DND-41 (cell line): ENCODE measurements at regions not wholly inside any gene's neighbourhood (a gene's known extent, or its start where the extent isn't known, plus 50 kb on each side); places are given as distances from the start of the nearest gene placed in this dataset.
"Not testable (repeated sequence)": the region's sequence is repeated elsewhere in the genome, so short reads cannot be mapped to it uniquely, and the experiment has no call there.

ENCODE experiments used
- ATAC-seq: fragments of 200-7000 bp; cut with Tn5 transposase; 3 replicates; pipeline ENCODE4 v1.9.1; 2021; ENCODE audit warnings: low read depth; ENCODE audit not compliant: insufficient read depth
- DNase-seq: peaks from one replicate; pipeline ENCODE4 v3.0.0-alpha.2; 2020
- H2AFZ ChIP-seq: 2 replicates; pipeline ENCODE4 v1.6.0; 2012; ENCODE audit warnings: low read depth, low read length
- H3K27ac ChIP-seq: 2 replicates; pipeline ENCODE4 v1.5.1; 2012; ENCODE audit warnings: low read length, inconsistent platforms
- H3K27me3 ChIP-seq: fragments of 200-600 bp; sonication (generic); 2 replicates; pipeline ENCODE4 v1.6.0; 2012; ENCODE audit warnings: low read length, mild to moderate bottlenecking, inconsistent platforms; ENCODE audit not compliant: insufficient read depth, poor library complexity
- H3K36me3 ChIP-seq: 2 replicates; pipeline ENCODE4 v1.5.1; 2012; ENCODE audit warnings: low read length, inconsistent platforms; ENCODE audit not compliant: insufficient read depth
- H3K4me1 ChIP-seq: 2 replicates; pipeline ENCODE4 v1.5.1; 2012; ENCODE audit warnings: mild to moderate bottlenecking, low read length; ENCODE audit not compliant: insufficient read depth
- H3K4me2 ChIP-seq: 2 replicates; pipeline ENCODE4 v1.6.0; 2012; ENCODE audit warnings: mild to moderate bottlenecking, moderate library complexity, low read length, inconsistent platforms; ENCODE audit not compliant: insufficient read depth
- H3K4me3 ChIP-seq, 2 experiments: fragments of 200-600 bp in 1 of 2; shearing (Covaris generic) in 1 of 2; 2 replicates each; pipeline ENCODE4 v1.5.1; 2012 to 2016; ENCODE audit warnings: inconsistent platforms in 2 of 2, low read length in 2 of 2, mild to moderate bottlenecking in 2 of 2, low read depth in 1 of 2, moderate library complexity in 1 of 2
- H3K79me2 ChIP-seq: 2 replicates; pipeline ENCODE4 v1.6.0; 2012; ENCODE audit warnings: low read length, inconsistent platforms; ENCODE audit not compliant: insufficient read depth
- H3K9ac ChIP-seq: 2 replicates; pipeline ENCODE4 v1.6.0; 2012; ENCODE audit warnings: low read depth, mild to moderate bottlenecking, inconsistent platforms, low read length, moderate library complexity
- H3K9me3 ChIP-seq: 2 replicates; pipeline ENCODE4 v1.5.1; 2012; ENCODE audit warnings: low read length, moderate library complexity, mild to moderate bottlenecking, inconsistent platforms; ENCODE audit not compliant: insufficient read depth, severe bottlenecking
- H4K20me1 ChIP-seq: 2 replicates; pipeline ENCODE4 v1.6.0; 2012; ENCODE audit warnings: low read length; ENCODE audit not compliant: insufficient read depth
- EZH2 ChIP-seq: IDR thresholded peaks from 3 replicates; pipeline ENCODE4 v1.6.1; 2012; ENCODE audit warnings: borderline replicate concordance, low read depth, mild to moderate bottlenecking, moderate library complexity, low read length, inconsistent platforms; ENCODE audit not compliant: severe bottlenecking
- TF ChIP-seq, protein P1 (sequence below): IDR thresholded peaks from 2 replicates; pipeline ENCODE4 v1.5.1; 2012; ENCODE audit warnings: borderline replicate concordance, low read length, moderate library complexity, mild to moderate bottlenecking; ENCODE audit not compliant: poor library complexity, severe bottlenecking; ENCODE audit errors: extremely low read depth

DNA sequence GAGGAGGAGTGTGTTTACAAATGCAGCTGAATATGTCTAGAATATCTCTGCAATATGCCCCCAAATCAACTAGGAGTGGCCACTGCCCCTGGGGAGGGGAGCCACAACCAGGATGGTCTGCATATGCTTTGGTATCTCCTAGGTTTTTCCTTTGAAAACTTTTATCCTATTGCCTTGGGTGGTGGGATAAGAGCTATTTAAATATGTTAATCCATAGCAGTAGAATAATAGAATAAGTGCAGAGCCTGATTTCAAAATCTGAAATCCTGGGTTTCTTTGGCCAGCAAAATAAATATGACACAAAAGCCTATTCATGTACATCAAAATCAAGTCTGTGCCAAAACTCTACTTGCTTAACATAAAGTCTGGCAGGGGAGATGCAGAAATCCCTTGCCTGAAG is 79.6 kb upstream of the FGFR2 start:
- H2AFZ ChIP-seq: no peak overlapping the region
- H3K36me3 ChIP-seq: no peaks in the 10 kb centered on the region
- no peaks in the 10 kb centered on the region for H3K79me2 ChIP-seq
- no peaks in the 10 kb centered on the region for H4K20me1 ChIP-seq
- DNase-seq (no peak), ATAC-seq (no peak)
- H3K9me3 ChIP-seq: no peaks in the 10 kb centered on the region
- no peak overlapping the region for H3K4me3 ChIP-seq
- TF ChIP-seq, protein P1, sequence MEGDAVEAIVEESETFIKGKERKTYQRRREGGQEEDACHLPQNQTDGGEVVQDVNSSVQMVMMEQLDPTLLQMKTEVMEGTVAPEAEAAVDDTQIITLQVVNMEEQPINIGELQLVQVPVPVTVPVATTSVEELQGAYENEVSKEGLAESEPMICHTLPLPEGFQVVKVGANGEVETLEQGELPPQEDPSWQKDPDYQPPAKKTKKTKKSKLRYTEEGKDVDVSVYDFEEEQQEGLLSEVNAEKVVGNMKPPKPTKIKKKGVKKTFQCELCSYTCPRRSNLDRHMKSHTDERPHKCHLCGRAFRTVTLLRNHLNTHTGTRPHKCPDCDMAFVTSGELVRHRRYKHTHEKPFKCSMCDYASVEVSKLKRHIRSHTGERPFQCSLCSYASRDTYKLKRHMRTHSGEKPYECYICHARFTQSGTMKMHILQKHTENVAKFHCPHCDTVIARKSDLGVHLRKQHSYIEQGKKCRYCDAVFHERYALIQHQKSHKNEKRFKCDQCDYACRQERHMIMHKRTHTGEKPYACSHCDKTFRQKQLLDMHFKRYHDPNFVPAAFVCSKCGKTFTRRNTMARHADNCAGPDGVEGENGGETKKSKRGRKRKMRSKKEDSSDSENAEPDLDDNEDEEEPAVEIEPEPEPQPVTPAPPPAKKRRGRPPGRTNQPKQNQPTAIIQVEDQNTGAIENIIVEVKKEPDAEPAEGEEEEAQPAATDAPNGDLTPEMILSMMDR: no peak
- no peak for TF ChIP-seq EZH2
- no peak overlapping the region for H3K4me2 ChIP-seq
- no peak overlapping the region for H3K27ac ChIP-seq
- H3K27me3 ChIP-seq: no peaks in the 10 kb centered on the region
- no peak overlapping the region for H3K9ac ChIP-seq
- H3K4me1 ChIP-seq: no peaks in the 10 kb centered on the region

DNA sequence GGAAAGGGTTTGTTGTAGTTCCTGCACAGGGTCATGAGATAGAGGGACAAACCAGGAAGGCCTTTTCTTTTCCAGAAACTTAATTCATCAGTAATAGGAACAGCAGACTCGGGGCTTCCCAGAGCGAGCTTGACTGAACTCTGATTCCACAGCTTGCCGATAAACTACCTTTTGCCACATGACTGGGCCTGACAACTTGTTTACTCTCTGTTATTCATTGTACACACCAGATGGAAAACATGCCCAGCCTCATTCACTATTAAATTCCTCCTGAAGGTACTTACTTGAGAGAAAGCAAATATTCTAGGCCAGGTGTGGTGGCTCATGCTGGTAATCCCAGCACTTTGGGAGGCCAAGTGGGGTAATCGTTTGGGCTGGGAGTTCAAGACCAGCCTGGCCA is 77.1 kb upstream of the FGFR2 start:
- no peaks in the 10 kb centered on the region for H3K27me3 ChIP-seq
- H2AFZ ChIP-seq: no peak overlapping the region
- H4K20me1 ChIP-seq: no peaks in the 10 kb centered on the region
- H3K4me3 ChIP-seq: no peak overlapping the region
- no peak overlapping the region for H3K4me2 ChIP-seq
- no peak overlapping the region for H3K9ac ChIP-seq
- no peak for TF ChIP-seq EZH2
- TF ChIP-seq, protein P1: no peak
- no peaks in the 10 kb centered on the region for H3K79me2 ChIP-seq
- no peak for ATAC-seq
- H3K27ac ChIP-seq: no peak overlapping the region
- no peaks in the 10 kb centered on the region for H3K9me3 ChIP-seq
- no peaks in the 10 kb centered on the region for H3K36me3 ChIP-seq
- no peak for DNase-seq
- no peaks in the 10 kb centered on the region for H3K4me1 ChIP-seq

DNA sequence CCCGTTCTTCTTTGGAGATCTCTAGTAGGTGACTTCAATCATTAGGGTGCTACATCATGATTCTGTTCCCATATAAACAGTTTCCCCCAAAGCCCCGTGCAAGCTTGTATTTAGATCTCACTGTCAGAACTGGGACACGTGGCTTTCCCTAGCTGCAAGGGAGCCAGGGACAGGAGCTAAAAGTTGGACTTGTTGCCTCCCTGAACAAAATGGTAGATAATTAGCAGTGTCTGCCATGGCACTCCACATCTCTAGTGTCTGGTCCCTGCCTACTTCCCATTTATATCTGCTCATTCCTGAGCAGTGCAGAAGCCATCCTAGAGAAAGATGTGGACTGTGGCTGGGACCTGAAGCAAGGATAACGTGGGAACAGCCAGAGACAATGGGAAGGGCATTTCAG is 76.6 kb upstream of the FGFR2 start:
- no peak overlapping the region for H3K4me2 ChIP-seq
- H3K4me3 ChIP-seq: no peak overlapping the region
- H3K36me3 ChIP-seq: no peaks in the 10 kb centered on the region
- ATAC-seq (no peak), DNase-seq (no peak)
- H3K4me1 ChIP-seq: no peaks in the 10 kb centered on the region
- no peak overlapping the region for H3K27ac ChIP-seq
- no peak overlapping the region for H3K9ac ChIP-seq
- H2AFZ ChIP-seq: no peak overlapping the region
- H4K20me1 ChIP-seq: no peaks in the 10 kb centered on the region
- no peaks in the 10 kb centered on the region for H3K9me3 ChIP-seq
- no peaks in the 10 kb centered on the region for H3K79me2 ChIP-seq
- TF ChIP-seq, protein P1: no peak
- TF ChIP-seq EZH2: no peak
- H3K27me3 ChIP-seq: no peaks in the 10 kb centered on the region

DNA sequence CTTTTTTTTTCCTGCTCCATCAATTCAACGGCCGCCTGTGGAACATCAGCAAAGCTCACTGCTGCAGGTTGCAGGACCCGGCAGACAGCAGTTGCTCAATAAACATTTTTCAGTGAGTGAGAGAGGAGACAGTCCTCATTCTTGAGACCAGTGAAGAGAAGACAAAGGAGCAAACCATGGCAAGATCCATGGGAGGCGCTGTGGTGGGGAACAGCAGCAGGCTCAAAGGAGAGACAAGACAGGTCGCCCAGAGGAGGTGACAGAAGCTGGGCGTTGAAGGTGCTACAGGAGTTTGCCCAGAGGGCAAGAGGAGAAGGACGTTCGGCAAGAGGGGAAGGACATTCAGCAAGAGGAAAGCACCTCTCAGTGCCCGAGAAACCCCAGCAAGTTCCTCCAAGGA is 74.5 kb upstream of the FGFR2 start:
- H2AFZ ChIP-seq: no peak overlapping the region
- H3K79me2 ChIP-seq: no peaks in the 10 kb centered on the region
- H4K20me1 ChIP-seq: no peaks in the 10 kb centered on the region
- no peaks in the 10 kb centered on the region for H3K36me3 ChIP-seq
- no peaks in the 10 kb centered on the region for H3K27me3 ChIP-seq
- TF ChIP-seq, protein P1: no peak
- TF ChIP-seq EZH2: no peak
- no peaks in the 10 kb centered on the region for H3K4me1 ChIP-seq
- no peak overlapping the region for H3K27ac ChIP-seq
- no peak overlapping the region for H3K9ac ChIP-seq
- ATAC-seq (no peak), DNase-seq (no peak)
- no peak overlapping the region for H3K4me2 ChIP-seq
- H3K4me3 ChIP-seq: no peak overlapping the region
- no peaks in the 10 kb centered on the region for H3K9me3 ChIP-seq

DNA sequence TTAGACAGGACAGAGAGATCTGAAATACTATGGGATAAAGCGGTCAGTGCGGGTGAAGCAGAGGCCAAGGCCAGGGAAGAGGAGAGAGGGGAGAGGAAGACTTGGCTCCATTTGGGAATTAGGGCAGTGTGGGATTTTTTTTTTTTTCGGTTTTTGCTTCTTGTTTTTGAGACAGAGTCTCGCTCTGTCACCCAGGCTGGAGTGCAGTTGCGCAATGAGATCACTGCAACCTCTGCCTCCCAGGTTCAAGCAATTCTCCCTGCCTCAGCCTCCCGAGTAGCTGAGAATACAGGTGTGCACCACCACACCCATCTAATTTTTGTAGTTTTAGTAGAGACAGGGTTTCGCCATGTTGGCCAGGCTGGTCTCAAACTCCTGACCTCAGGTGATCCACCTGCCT is 71.6 kb upstream of the FGFR2 start:
- not testable (repeated sequence) for H3K9ac ChIP-seq, H4K20me1 ChIP-seq, DNase-seq, H3K27ac ChIP-seq, H3K4me3 ChIP-seq, H2AFZ ChIP-seq, H3K36me3 ChIP-seq, ATAC-seq, H3K4me2 ChIP-seq, H3K79me2 ChIP-seq, H3K9me3 ChIP-seq, H3K27me3 ChIP-seq, H3K4me1 ChIP-seq
